Smooth muscle cell (in vitro differentiated cells): ENCODE measurements at regions not wholly inside any gene's neighbourhood (a gene's known extent, or its start where the extent isn't known, plus 50 kb on each side); places are given as distances from the start of the nearest gene placed in this dataset.

ENCODE experiments used
- DNase-seq: peaks from one replicate; lab custom pipeline; 2025; ENCODE audit not compliant: unreplicated experiment; lab: John Stamatoyannopoulos, UW
- H2AFZ ChIP-seq: fragments of 200-600 bp; sonication (generic); 2 replicates; pipeline ENCODE4 v1.6.0; 2016; ENCODE audit warnings: antibody characterized with exemption, low read depth, mild to moderate bottlenecking
- H3F3A ChIP-seq: fragments of 200-600 bp; sonication (generic); 2 replicates; pipeline ENCODE4 v1.6.0; 2017; ENCODE audit warnings: antibody characterized with exemption, low read depth
- H3K27ac ChIP-seq: fragments of 200-600 bp; sonication (generic); 2 replicates; pipeline ENCODE4 v1.5.1; 2016; ENCODE audit warnings: low read depth, mild to moderate bottlenecking
- H3K27me3 ChIP-seq: fragments of 200-600 bp; sonication (generic); 2 replicates; pipeline ENCODE4 v1.6.1; 2016; ENCODE audit warnings: low read depth, mild to moderate bottlenecking
- H3K36me3 ChIP-seq: fragments of 200-600 bp; sonication (generic); 2 replicates; pipeline ENCODE4 v1.5.1; 2016; ENCODE audit warnings: low read depth
- H3K4me1 ChIP-seq: fragments of 200-600 bp; sonication (generic); 2 replicates; pipeline ENCODE4 v1.5.1; 2016; ENCODE audit warnings: low read depth
- H3K4me2 ChIP-seq: fragments of 200-600 bp; sonication (generic); 2 replicates; pipeline ENCODE4 v1.6.0; 2016; ENCODE audit warnings: mild to moderate bottlenecking
- H3K4me3 ChIP-seq: fragments of 200-600 bp; sonication (generic); 2 replicates; pipeline ENCODE4 v1.5.1; 2016; ENCODE audit warnings: mild to moderate bottlenecking
- H3K79me2 ChIP-seq: fragments of 200-600 bp; sonication (generic); 2 replicates; pipeline ENCODE4 v1.6.0; 2016; ENCODE audit warnings: low read depth, mild to moderate bottlenecking
- H3K9ac ChIP-seq: fragments of 200-600 bp; sonication (generic); 2 replicates; pipeline ENCODE4 v1.6.0; 2016; ENCODE audit warnings: low read depth
- H3K9me3 ChIP-seq: fragments of 200-600 bp; sonication (generic); replicated peaks from 2 replicates; pipeline ENCODE4 v1.5.1; 2016; ENCODE audit warnings: low read depth
- H4K20me1 ChIP-seq: fragments of 200-600 bp; sonication (generic); 2 replicates; pipeline ENCODE4 v1.6.0; 2016; ENCODE audit warnings: low read depth
- CTCF ChIP-seq: fragments of 200-600 bp; sonication (generic); IDR thresholded peaks from 2 replicates; pipeline ENCODE4 v1.5.1; 2017; ENCODE audit warnings: borderline replicate concordance, mild to moderate bottlenecking, antibody characterized with exemption; ENCODE audit not compliant: insufficient read depth, poor library complexity, severe bottlenecking
- WGBS: methylation state at CpG from one replicate; pipeline ENCODE4 v1.1.7; 2016; ENCODE audit warnings: low lambda C conversion rate; 5-methylcytosine and 5-hydroxymethylcytosine counted together

- Histone ChIP-seq H2AFZ (no peak overlapping the region), H4K20me1 (no peaks in the 10 kb centered on the region), H3K79me2 (no peaks in the 10 kb centered on the region), H3K27ac (no peak overlapping the region), H3K27me3 (no peaks in the 10 kb centered on the region), H3K36me3 (no peaks in the 10 kb centered on the region), H3K4me3 (no peak overlapping the region), H3K4me2 (no peak overlapping the region), H3K4me1 (no peaks in the 10 kb centered on the region), H3K9ac (no peak overlapping the region), H3F3A (no peaks in the 10 kb centered on the region), H3K9me3 (no peaks in the 10 kb centered on the region)
- WGBS: 70% methylated on average over 9 of the region's 9 CpGs
- no peak for DNase-seq
- TF ChIP-seq CTCF: no peak
These were observed 62.4 kb upstream of the TWIST2 start for GRCh38 chr2:238785528-238785860.

GRCh38 chr2:238786379-238786778, 61.5 kb upstream of the TWIST2 start:
- no peak for TF ChIP-seq CTCF
- no peaks in the 10 kb centered on the region for H3K4me1 ChIP-seq
- no peaks in the 10 kb centered on the region for H3K79me2 ChIP-seq
- H3F3A ChIP-seq: no peaks in the 10 kb centered on the region
- no peaks in the 10 kb centered on the region for H3K9me3 ChIP-seq
- H3K27ac ChIP-seq: no peak overlapping the region
- H3K9ac ChIP-seq: no peak overlapping the region
- H3K36me3 ChIP-seq: no peaks in the 10 kb centered on the region
- H2AFZ ChIP-seq: no peak overlapping the region
- 95% methylated on average over 9 of the region's 9 CpGs for WGBS
- no peak overlapping the region for H3K4me2 ChIP-seq
- no peak overlapping the region for H3K4me3 ChIP-seq
- no peaks in the 10 kb centered on the region for H4K20me1 ChIP-seq
- no peak for DNase-seq
- H3K27me3 ChIP-seq: no peaks in the 10 kb centered on the region

GRCh38 chr2:238786792-238787490, 60.9 kb upstream of the TWIST2 start:
- H3K4me2 ChIP-seq: no peak overlapping the region
- no peak overlapping the region for H2AFZ ChIP-seq
- no peaks in the 10 kb centered on the region for H3K27me3 ChIP-seq
- H3K4me1 ChIP-seq: no peaks in the 10 kb centered on the region
- no peaks in the 10 kb centered on the region for H3F3A ChIP-seq
- no peaks in the 10 kb centered on the region for H3K9me3 ChIP-seq
- no peak overlapping the region for H3K27ac ChIP-seq
- no peak for DNase-seq
- 93% methylated on average over 29 of the region's 29 CpGs for WGBS
- H3K9ac ChIP-seq: no peak overlapping the region
- no peaks in the 10 kb centered on the region for H3K79me2 ChIP-seq
- no peaks in the 10 kb centered on the region for H4K20me1 ChIP-seq
- TF ChIP-seq CTCF: no peak
- no peak overlapping the region for H3K4me3 ChIP-seq
- H3K36me3 ChIP-seq: no peaks in the 10 kb centered on the region

GRCh38 chr2:238787501-238787900, 60.4 kb upstream of the TWIST2 start:
- no peak overlapping the region for H3K4me3 ChIP-seq
- no peak overlapping the region for H3K9ac ChIP-seq
- H3K9me3 ChIP-seq: no peaks in the 10 kb centered on the region
- no peak overlapping the region for H2AFZ ChIP-seq
- H3K36me3 ChIP-seq: no peaks in the 10 kb centered on the region
- H3K4me1 ChIP-seq: no peaks in the 10 kb centered on the region
- no peak for TF ChIP-seq CTCF
- H3F3A ChIP-seq: no peaks in the 10 kb centered on the region
- no peaks in the 10 kb centered on the region for H3K79me2 ChIP-seq
- no peak for DNase-seq
- no peaks in the 10 kb centered on the region for H4K20me1 ChIP-seq
- no peaks in the 10 kb centered on the region for H3K27me3 ChIP-seq
- 94% methylated on average over 5 of the region's 5 CpGs for WGBS
- H3K27ac ChIP-seq: no peak overlapping the region
- no peak overlapping the region for H3K4me2 ChIP-seq
